HG02798 (cell line): ENCODE measurements at regions not wholly inside any gene's neighbourhood (a gene's known extent, or its start where the extent isn't known, plus 50 kb on each side); places are given as distances from the start of the nearest gene placed in this dataset.

Experiments
- ATAC-seq: cut with Tn5 transposase; IDR thresholded peaks from one replicate; pipeline ENCODE4 v1.9.1; 2021; ENCODE audit warnings: mild to moderate bottlenecking; ENCODE audit not compliant: unreplicated experiment, poor library complexity

DNA sequence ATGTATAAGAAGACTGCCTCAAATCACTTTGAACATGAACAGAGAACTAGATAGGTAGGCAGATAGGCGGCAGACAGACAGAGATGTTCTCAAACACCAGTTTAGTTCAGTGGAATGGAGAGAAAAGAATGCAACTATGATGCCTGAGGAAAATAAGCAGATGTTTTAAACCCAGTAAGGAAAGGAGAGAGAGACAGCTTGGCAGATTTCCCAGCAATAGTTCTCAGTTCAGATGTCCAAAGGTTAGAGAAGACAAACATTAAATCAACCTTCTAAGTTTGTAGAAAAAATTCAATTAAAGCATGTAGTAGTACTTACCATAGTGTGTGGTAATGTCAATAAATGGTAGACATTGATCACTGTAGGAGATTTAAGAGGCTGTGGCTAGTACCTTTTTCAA lies 209.6 kb upstream of the PFN2 start:
- no peak for ATAC-seq

- ATAC-seq = no peak
Measured at GRCh38 chr3:150179330-150179729, 208.6 kb upstream of the PFN2 start.

GRCh38 chr3:150177673-150178381 lies 207.1 kb upstream of the PFN2 start:
- ATAC-seq = no peak

- no peak for ATAC-seq
Measured at GRCh38 chr3:150174179-150174578, 203.5 kb upstream of the PFN2 start.

DNA sequence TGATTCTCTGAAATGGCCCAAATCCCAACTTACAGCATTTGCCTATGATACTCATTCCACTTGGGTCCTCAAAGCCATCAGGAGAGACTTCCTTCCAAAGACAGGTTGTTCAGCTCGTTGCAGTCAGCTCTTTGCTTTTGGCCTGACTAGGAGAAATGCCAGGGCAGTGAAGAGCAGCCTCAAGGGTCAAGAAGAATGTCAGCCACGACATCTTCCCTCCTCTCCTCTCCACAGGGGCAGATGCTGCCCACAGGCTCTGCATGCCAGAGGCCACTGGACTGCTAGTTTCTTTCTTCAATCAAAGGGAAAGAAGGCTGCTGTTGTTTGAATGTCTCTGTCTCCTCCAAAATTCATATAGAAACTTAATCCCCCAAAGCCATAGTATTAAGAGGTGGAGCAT lies 201.7 kb upstream of the PFN2 start:
- ATAC-seq = no peak

DNA sequence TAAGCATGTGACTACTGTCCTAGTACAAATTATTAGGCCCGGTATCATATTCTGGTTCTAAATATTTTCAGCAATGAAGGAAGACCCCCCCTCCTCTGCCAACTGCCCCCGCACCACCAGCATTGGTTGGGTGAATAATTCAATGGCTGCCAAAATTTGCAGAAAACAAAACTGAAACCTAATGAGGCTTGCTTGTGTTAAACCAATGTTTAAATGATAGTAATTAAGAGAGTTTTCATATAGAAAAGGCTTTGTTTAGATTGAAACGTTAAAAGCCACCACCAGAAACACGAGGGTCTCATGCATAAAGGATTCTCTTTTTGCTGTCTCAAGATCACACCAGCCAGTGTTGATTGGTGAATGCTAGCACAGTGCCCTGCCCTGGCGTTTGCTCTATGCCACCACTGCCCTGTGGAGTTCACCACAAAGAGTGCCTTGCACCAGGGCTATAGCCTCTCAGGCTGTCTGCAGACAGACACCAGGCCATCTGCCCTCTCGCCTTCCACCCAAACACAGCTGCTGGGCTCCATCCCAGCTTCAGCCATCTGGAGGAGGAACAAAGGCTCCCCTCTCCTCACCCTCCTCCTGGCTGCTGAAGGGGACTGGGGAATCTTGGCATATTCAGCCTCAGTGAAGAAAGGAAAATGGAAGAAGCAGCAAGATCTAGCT lies 200.3 kb upstream of the PFN2 start:
- no peak for ATAC-seq

GRCh38 chr3:150169330-150169940 lies 198.7 kb upstream of the PFN2 start:
- no peak for ATAC-seq

GRCh38 chr3:150168698-150169097 lies 198.0 kb upstream of the PFN2 start:
- no peak for ATAC-seq

GRCh38 chr3:150165396-150166094 lies 194.8 kb upstream of the PFN2 start:
- no peak for ATAC-seq

GRCh38 chr3:150161011-150161410 lies 190.3 kb upstream of the PFN2 start:
- ATAC-seq = no peak

DNA sequence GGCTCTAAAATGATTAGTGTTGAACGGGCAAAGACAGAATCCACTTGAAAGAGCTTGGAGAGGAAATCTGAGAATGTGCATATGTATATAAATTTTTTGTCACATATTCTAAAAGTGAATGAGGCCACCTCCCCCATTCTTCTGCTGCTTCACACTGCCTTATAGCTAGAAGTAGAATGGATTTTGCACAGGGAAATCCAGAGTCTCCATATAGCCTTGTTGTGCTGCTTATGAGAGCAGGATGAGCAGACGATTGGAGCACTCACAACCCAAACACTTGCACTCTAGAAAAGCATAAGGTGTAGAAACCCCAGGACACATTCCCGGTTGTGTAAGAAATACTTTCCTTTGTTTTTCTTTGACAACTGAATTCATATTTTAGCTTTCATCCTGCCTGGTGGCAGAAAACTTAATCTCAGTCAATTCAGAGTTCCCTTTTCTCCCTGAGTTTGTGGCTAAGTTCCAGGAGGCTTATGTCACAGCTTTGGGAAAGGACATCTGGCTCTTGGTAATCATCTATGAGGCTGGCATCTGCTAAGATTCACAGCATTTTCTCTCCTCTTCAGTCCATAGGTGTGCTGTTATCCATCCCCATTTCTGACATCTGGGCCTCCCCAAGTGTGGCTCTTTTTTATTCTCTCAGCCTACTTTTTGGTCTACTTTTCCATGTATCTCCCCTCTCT lies 188.4 kb upstream of the PFN2 start:
- no peak for ATAC-seq

DNA sequence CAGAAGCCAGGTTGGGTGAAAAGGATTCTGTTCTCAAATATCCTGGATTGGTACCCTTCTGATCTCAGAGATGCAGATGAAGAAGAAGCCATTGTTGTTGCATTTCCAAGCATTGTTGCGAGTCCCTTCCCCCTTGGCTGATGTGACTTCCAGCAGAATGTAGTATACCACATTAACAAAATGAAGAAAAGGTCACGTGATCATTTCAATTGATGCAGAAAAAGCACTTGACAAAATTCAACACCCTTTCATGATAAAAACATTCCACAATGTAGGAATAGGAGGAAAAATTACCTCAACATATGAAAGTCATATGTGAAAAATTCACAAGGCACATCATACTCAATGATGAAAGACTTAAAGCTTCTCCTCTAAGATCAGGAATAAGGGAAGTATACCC lies 181.9 kb upstream of the PFN2 start:
- no peak for ATAC-seq

GRCh38 chr3:150150633-150151032 lies 179.9 kb upstream of the PFN2 start:
- ATAC-seq = no peak

DNA sequence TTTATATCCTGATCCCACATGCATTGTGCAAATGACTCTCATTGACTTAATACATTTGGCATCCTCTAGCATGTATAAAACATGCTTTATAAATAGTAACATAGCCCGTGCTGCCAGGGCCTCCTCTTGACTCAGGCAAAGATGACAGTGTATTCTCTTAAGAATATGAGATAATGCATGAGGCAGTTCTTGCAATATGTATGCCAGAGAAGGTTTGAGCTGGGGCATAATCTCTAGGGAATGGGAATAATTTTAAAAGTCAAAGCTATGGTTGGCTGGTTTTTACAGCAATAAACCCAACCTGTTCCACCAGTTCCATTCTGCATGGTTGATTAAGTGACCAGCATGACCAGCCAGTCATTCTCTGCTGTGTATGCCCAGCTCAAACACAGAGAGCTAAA lies 179.0 kb upstream of the PFN2 start:
- ATAC-seq = no peak

DNA sequence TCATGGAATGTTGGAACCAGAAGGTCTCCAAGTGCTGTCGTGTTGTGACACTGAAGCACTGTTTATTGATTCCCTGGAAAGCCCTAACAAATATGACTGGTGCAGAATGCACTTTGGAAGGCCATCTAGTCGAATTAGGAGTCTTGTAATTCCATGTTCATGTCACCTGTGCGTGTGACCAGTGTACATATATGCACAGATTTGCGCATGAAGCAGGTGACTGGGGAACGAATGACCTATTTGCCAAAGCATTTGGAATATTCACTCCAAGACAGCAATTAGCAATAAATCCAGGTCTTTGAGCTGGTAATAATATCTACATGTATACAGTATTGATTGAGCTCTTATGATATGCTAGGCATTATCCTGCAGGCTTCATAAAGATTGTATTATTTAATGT lies 177.5 kb upstream of the PFN2 start:
- ATAC-seq = no peak

GRCh38 chr3:150147776-150148175 lies 177.1 kb upstream of the PFN2 start:
- ATAC-seq = no peak

DNA sequence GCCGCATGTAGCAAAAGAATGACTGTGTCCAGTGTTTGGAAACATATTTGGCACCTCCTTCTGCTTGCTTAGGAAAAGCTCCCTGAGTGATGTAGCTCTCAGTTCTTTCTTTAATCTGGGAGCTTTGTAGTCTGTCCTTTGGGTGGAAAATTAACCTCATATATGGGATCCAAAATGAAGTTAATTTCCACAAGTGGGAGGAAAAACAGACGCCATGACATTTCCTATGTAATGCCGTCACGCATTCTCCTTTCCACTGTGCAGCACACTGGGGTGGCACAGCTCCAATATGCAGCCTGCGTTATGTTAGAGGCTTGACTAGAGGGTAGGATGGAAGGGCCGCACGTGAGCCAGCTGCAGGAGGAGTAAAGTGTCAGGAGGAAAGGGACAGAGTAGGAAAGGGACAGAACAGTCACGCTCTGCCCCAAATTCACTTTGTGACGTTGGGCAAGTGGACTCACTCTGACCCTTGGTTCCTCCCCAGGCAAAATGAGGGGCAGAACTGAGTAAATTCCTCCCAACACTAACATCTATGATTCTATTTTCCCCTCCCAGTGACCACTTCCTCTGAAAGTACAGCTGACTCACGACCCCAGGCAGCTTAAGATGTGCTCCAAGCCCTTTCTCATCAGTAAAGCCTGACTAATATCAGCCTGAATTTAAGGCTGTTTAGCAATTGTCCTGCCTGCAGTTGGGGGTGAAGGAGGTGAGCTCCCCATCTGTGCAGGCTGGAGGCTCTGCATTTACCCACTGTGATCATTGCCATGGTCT lies 176.5 kb upstream of the PFN2 start:
- ATAC-seq = peak; percentile 42

- ATAC-seq = no peak
Measured at GRCh38 chr3:150145659-150146058, 175.0 kb upstream of the PFN2 start.

DNA sequence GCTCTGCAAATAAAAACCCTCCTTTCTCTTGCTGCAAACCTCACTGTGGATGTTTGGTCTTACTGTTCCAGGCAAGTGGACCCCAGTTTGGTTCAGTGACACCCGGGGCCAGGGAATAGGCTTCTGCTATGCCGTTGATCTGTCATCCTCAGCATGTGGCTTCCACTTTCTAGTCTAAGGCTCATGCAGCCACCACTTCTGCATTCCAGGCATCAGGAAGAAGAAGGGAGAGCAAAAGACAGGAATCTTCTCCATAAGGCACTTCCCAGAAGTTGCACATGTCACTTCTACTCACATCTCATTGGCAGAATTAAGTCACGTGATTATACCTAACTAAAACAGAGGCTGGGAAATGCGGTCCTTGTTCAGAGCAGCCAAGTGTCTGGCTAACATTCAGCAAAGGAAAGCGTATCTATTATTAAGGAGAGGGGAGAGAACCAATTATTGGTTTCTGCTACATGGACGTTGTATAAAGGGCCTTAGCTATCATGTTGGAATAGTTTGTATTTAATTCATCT lies 173.6 kb upstream of the PFN2 start:
- ATAC-seq = no peak

DNA sequence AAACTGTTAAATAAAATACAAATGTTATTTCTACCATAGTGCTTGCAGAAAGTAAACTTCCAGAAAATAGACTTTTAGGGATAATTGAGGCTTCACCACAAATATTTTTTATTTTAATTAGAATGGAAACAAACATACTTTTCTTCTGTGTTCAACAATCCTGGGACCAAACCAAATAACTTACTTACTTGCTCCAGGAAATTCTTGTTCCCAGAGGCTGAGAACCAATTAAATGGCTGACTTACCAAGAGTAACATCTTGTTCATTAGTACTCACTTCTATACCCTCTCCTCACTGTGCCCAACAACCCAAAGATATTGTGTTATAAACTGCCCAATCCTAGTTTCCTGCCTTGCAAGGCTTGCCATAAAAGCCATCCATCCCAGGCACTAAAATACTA lies 172.2 kb upstream of the PFN2 start:
- ATAC-seq = no peak
